HFF-Myc (cell line): ENCODE measurements at regions not wholly inside any gene's neighbourhood (a gene's known extent, or its start where the extent isn't known, plus 50 kb on each side); places are given as distances from the start of the nearest gene placed in this dataset.
A peak's percentile ranks its signal among the peaks of the same experiment; 100 is the strongest.

Source experiments
- DNase-seq: peaks from one replicate; pipeline ENCODE4 v3.0.0-alpha.2; 2011; ENCODE audit warnings: low read depth; ENCODE audit errors: extremely low read depth
- H3K4me3 ChIP-seq: replicated peaks from 2 replicates; pipeline ENCODE4 v1.5.1; 2011; ENCODE audit warnings: low read depth, mild to moderate bottlenecking, control low read depth, low read length
- CTCF ChIP-seq: IDR thresholded peaks from 2 replicates; pipeline ENCODE4 v1.5.1; 2012; ENCODE audit warnings: mild to moderate bottlenecking, low read depth, low read length, control low read depth; ENCODE audit errors: missing control alignments

- DNase-seq = no peak
- H3K4me3 ChIP-seq = no peak overlapping the region
- TF ChIP-seq CTCF = no peak
Observed at GRCh38 chr1:193590102-193590501, 403.7 kb upstream of the B3GALT2 start.

GRCh38 chr1:193589597-193590040 is 403.2 kb upstream of the B3GALT2 start:
- no peak for TF ChIP-seq CTCF
- no peak overlapping the region for H3K4me3 ChIP-seq
- DNase-seq = peak; percentile 33

GRCh38 chr1:193588311-193589082 is 402.1 kb upstream of the B3GALT2 start:
- H3K4me3 ChIP-seq = no peak overlapping the region
- no peak for TF ChIP-seq CTCF
- no peak for DNase-seq

- no peak for TF ChIP-seq CTCF
- no peak overlapping the region for H3K4me3 ChIP-seq
- DNase-seq = no peak
Observed at GRCh38 chr1:193584731-193585239, 398.4 kb upstream of the B3GALT2 start.

GRCh38 chr1:193581341-193581740 is 394.9 kb upstream of the B3GALT2 start:
- DNase-seq = no peak
- H3K4me3 ChIP-seq = no peak overlapping the region
- TF ChIP-seq CTCF = no peak

GRCh38 chr1:193580419-193580818 is 394.0 kb upstream of the B3GALT2 start:
- no peak for DNase-seq
- no peak for TF ChIP-seq CTCF
- no peak overlapping the region for H3K4me3 ChIP-seq
